AG04450 (cell line): ENCODE measurements at regions not wholly inside any gene's neighbourhood (a gene's known extent, or its start where the extent isn't known, plus 50 kb on each side); places are given as distances from the start of the nearest gene placed in this dataset.

Experiments
- CTCF ChIA-PET: fragments of 300-600, 350-600 bp; formaldehyde crosslinking; extraction: SDS; loops from one replicate; lab custom pipeline; 2022; ENCODE audit warnings: antibody characterized with exemption, inconsistent platforms; lab: Charles Lee
- POLR2A ChIA-PET: fragments of 350-600 bp; formaldehyde crosslinking; extraction: SDS; loops from one replicate; lab custom pipeline; 2021; ENCODE audit warnings: antibody characterized with exemption, inconsistent platforms; lab: Yijun Ruan, JAX
- DNase-seq: peaks from one replicate; pipeline ENCODE4 v3.0.0-alpha.2; 2011; ENCODE audit warnings: low read depth, low spot score
- H3K27ac ChIP-seq: one replicate; pipeline ENCODE4 v1.5.1; 2012; ENCODE audit warnings: low read depth, low read length, control low read depth
- H3K27me3 ChIP-seq: one replicate; pipeline ENCODE4 v1.6.0; 2012; ENCODE audit warnings: low read length; ENCODE audit not compliant: control insufficient read depth, insufficient read depth
- H3K4me3 ChIP-seq: 2 replicates; pipeline ENCODE4 v1.5.1; 2011; ENCODE audit warnings: mild to moderate bottlenecking, low read depth, low read length, control low read depth
- H3K9me3 ChIP-seq: 2 replicates; pipeline ENCODE4 v1.5.1; 2012; ENCODE audit warnings: low read length; ENCODE audit not compliant: control insufficient read depth, insufficient read depth
- TF ChIP-seq, protein P1 (sequence below): IDR thresholded peaks from 2 replicates; pipeline ENCODE4 v1.5.1; 2011; ENCODE audit warnings: low read depth, low read length, control low read depth, inconsistent platforms

DNA sequence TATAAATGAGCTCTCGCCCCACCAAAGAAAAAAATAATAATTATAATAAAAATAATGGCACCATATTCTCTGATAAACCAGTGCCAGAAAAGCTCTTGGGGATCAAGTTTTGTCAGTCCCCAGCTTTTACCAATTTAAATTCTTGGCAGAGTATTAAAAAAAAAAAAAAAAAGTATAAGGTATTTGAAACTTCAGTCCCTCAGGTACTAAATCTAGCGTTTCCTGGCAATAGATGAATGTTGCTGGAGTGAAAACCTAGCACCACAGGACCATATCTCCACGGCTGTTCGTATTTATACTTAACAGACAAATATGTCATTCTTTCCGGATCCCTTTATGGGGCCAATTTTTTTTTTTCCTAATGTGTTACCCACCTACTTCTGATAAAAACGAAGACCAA is 646.2 kb downstream of the CCDC171 start:
- POLR2A ChIA-PET, result interaction anchor here (0.7 kb wide), 1 partner anchor 62 kb away, joined by 3 read pairs; no protein-coding TSS in a partner anchor
- H3K4me3 ChIP-seq, result no peak overlapping the region
- H3K27me3 ChIP-seq, result no peaks in the 10 kb centered on the region
- TF ChIP-seq, protein P1, sequence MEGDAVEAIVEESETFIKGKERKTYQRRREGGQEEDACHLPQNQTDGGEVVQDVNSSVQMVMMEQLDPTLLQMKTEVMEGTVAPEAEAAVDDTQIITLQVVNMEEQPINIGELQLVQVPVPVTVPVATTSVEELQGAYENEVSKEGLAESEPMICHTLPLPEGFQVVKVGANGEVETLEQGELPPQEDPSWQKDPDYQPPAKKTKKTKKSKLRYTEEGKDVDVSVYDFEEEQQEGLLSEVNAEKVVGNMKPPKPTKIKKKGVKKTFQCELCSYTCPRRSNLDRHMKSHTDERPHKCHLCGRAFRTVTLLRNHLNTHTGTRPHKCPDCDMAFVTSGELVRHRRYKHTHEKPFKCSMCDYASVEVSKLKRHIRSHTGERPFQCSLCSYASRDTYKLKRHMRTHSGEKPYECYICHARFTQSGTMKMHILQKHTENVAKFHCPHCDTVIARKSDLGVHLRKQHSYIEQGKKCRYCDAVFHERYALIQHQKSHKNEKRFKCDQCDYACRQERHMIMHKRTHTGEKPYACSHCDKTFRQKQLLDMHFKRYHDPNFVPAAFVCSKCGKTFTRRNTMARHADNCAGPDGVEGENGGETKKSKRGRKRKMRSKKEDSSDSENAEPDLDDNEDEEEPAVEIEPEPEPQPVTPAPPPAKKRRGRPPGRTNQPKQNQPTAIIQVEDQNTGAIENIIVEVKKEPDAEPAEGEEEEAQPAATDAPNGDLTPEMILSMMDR, result no peak
- no peak for DNase-seq
- CTCF ChIA-PET, result interaction anchor here (0.9 kb wide), 1 partner anchor 326 kb away, joined by 3 read pairs; no protein-coding TSS in a partner anchor
- no peaks in the 10 kb centered on the region; the same call in 1 of the 2 replicates for H3K9me3 ChIP-seq
- H3K27ac ChIP-seq, result no peak overlapping the region

DNA sequence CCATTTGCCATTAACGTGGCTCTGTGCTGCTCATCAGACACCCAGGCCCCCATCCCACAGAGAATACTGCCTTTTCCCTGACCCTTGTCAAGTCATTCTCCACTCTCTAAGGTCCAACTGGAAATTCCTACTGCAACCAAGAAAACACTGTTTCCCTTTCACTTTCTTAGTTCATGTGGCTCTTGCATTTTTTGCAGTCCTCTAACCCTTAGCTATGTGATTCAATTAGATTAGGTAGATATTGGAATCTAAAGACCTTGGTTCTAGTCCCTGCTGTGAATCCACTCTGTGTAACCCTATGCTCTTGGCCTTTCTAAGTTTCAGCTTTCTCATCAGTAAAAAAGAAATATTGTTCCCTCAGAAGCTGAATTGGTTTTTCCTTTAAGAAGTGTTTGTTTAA is 649.4 kb downstream of the CCDC171 start:
- H3K27ac ChIP-seq, result no peak overlapping the region
- no peak for DNase-seq
- no peaks in the 10 kb centered on the region; the same call in 1 of the 2 replicates for H3K9me3 ChIP-seq
- H3K27me3 ChIP-seq, result no peaks in the 10 kb centered on the region
- ChIA-PET POLR2A (interaction anchor here (0.6 to 2.3 kb wide), 4 partner anchors 12 to 619 kb away, joined by 3 to 23 read pairs (median 6); no protein-coding TSS in a partner anchor), CTCF (interaction anchor here (0.7 kb wide), 1 partner anchor 476 kb away, joined by 3 read pairs; no protein-coding TSS in a partner anchor)
- no peak overlapping the region for H3K4me3 ChIP-seq
- TF ChIP-seq, protein P1, result no peak

DNA sequence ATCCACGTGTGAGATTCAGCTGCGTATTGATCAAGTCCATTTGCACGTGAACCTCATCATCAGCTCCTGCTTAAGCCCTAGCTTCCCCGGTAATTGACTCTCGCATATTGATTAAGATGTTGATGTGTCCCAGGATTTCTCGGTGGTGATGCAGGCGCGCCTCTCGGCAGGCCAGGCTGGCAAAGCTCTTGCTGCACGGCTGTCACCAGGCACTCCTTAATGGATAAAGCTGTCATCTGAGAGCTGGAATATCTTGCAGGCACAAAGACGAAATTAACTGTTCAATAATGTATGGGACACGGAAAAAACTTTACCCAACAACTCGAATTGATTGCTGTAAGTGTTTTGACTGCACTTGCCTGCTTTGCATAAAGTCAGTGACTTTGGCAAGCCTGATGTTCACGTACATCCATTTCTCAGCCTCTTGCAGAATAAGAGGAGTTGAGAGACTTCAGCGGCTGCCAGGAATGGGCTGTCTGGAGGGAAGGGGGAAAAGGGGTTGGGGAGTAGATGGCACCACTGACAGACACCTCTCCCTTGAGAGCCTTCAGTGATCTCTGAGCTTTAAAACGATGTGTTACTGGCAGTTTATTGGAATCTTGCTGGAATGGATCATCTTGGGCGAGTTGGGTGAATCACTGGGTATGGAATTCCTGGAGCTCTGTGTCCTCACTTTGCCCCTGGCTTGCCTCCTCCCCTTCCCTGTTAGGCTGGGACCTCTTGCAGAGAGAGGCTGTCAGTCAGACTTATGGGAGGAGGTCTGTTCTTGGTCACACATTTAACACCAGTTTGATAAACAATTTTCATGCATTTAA is 650.3 kb downstream of the CCDC171 start:
- TF ChIP-seq, protein P1, result no peak
- Histone ChIP-seq H3K27me3 (no peaks in the 10 kb centered on the region), H3K9me3 (no peaks in the 10 kb centered on the region; the same call in 1 of the 2 replicates), H3K4me3 (no peak overlapping the region), H3K27ac (peak overlapping the region; percentile 48)
- ChIA-PET CTCF (interaction anchor here (0.5 to 1.3 kb wide), 6 partner anchors 10 to 657 kb away, joined by 3 read pairs; no protein-coding TSS in a partner anchor), POLR2A (interaction anchor here (0.6 to 2.3 kb wide), 7 partner anchors 11 to 619 kb away, joined by 3 to 23 read pairs (median 3); no protein-coding TSS in a partner anchor)
- DNase-seq, result peak; percentile 70

DNA sequence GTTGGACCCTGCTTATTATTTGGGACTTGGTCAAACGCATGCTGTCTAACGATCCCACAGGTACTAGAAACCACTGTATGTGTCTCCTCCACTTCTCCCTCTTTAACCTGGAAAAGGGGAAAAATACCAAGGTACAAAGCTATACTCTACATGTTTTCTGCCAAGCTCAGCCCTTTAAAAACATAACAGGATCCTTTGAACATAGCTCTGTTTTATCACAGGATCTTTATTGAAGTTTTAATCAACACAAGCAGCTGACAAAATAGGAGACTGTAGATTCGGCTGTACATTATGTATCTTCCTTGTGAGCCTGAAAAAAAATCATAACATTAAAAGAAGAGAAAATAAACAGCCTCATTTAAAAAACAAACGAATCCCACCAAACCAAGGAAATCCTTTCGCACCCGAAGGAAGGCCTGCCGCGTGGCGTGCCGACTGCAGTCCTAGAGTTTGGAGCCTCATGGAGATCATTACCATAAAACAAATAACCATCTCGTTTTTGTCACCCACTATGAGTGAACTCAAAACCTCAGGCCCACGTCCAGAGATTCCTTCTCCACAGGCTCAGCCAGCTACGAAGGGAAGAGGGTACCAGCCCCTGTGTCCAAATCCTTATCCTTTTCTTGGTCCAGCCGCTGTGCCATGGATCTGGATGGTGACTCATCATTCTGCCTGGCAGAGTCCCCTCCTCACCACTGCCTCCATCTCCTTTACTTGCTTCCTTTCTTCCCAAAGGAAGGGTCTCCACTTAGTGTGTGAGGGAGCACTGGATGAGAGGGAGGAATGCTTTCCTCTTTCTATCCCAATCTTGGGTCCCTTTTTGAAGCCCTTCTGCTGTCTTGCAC is 651.1 kb downstream of the CCDC171 start:
- Histone ChIP-seq H3K27me3 (no peaks in the 10 kb centered on the region), H3K4me3 (no peak overlapping the region), H3K27ac (peak overlapping the region; percentile 63), H3K9me3 (no peaks in the 10 kb centered on the region)
- POLR2A ChIA-PET, result interaction anchor here (0.6 to 2.3 kb wide), 4 partner anchors 10 to 416 kb away, joined by 3 to 23 read pairs (median 4); no protein-coding TSS in a partner anchor
- no peak for DNase-seq
- CTCF ChIA-PET, result interaction anchor here (0.5 to 1.3 kb wide), 5 partner anchors 9 to 366 kb away, joined by 3 read pairs; no protein-coding TSS in a partner anchor
- TF ChIP-seq, protein P1, result no peak
